Spleen (tissue), 11 donors: ENCODE measurements at regions not wholly inside any gene's neighbourhood (a gene's known extent, or its start where the extent isn't known, plus 50 kb on each side); places are given as distances from the start of the nearest gene placed in this dataset.

ENCODE experiments used
- DNase-seq: peaks from one replicate; pipeline ENCODE4 v3.0.0-alpha.2; 2020
- H3K27ac ChIP-seq, 8 donors: fragments of 200-600 bp; sonication (generic) in 7 of 8; 1 replicate in 4 of 8; 2 replicates in 4 of 8; pipeline versions ENCODE4 v1.5.0 to v1.8.0; 2016 to 2021; ENCODE audit warnings: inconsistent platforms in 4 of 8, mild to moderate bottlenecking in 4 of 8, moderate library complexity in 1 of 8
- H3K27me3 ChIP-seq, 7 donors: fragments of 200-600 bp; sonication (generic) in 6 of 7; replicated peaks in 1 of 7; 1 replicate in 4 of 7; 2 replicates in 3 of 7; pipeline versions ENCODE4 v1.5.0 to v1.8.0; 2016 to 2021; ENCODE audit warnings: inconsistent platforms in 3 of 7, mild to moderate bottlenecking in 1 of 7
- H3K36me3 ChIP-seq, 6 donors: fragments of 200-600 bp; sonication (generic) in 5 of 6; 1 replicate in 4 of 6; 2 replicates in 2 of 6; pipeline versions ENCODE4 v1.5.0 to v1.8.0; 2016 to 2021; ENCODE audit warnings: inconsistent platforms in 2 of 6
- H3K4me1 ChIP-seq, 6 donors: fragments of 200-600 bp; sonication (generic) in 5 of 6; 1 replicate in 3 of 6; 2 replicates in 3 of 6; pipeline versions ENCODE4 v1.5.0 to v1.8.0; 2016 to 2021; ENCODE audit warnings: inconsistent platforms in 3 of 6
- H3K4me3 ChIP-seq, 8 donors: fragments of 200-600 bp; sonication (generic) in 7 of 8; 1 replicate in 4 of 8; 2 replicates in 4 of 8; pipeline versions ENCODE4 v1.5.0 to v1.8.0; 2016 to 2021; ENCODE audit warnings: inconsistent platforms in 4 of 8, mild to moderate bottlenecking in 4 of 8, moderate library complexity in 2 of 8
- H3K9me3 ChIP-seq, 8 donors: fragments of 200-600 bp; sonication (generic) in 7 of 8; 1 replicate in 4 of 8; 2 replicates in 4 of 8; pipeline versions ENCODE4 v1.5.0 to v1.8.0; 2016 to 2021; ENCODE audit warnings: inconsistent platforms in 4 of 8
- POLR2A ChIP-seq, 3 donors: fragments of 450-650 bp; IDR thresholded peaks; one replicate each; pipeline ENCODE4 v1.5.1; 2017; ENCODE audit warnings: antibody characterized with exemption in 3 of 3, mild to moderate bottlenecking in 1 of 3
- POLR2AphosphoS5 ChIP-seq, 3 donors: sonication (generic); formaldehyde crosslinking; IDR thresholded peaks; one replicate each; pipeline ENCODE4 v1.5.1; 2017; ENCODE audit warnings: antibody characterized with exemption in 3 of 3
- WGBS, 5 donors: extraction: QIAGEN DNeasy Blood & Tissue Kit in 3 of 5; methylation state at CpG; one replicate each; pipeline versions ENCODE4 v1.1.5 to v1.1.7; 2013 to 2018; 5-methylcytosine and 5-hydroxymethylcytosine counted together
- intact Hi-C: fragments of 100-400 bp; cut with DNase I; formaldehyde crosslinking; loops from one replicate; pipeline ENCODE4 v1.15.0; 2023; ENCODE audit warnings: low total_unique reads
- TF ChIP-seq, protein P1 (sequence below), 11 experiments: fragments of 200-600 bp in 7 of 11; fragments of 450-650 bp in 4 of 11; sonication (generic) in 4 of 11; IDR thresholded peaks in 8 of 11; conservative IDR thresholded peaks in 3 of 11; 1 replicate in 7 of 11; 2 replicates in 4 of 11; pipeline versions ENCODE4 v1.4.0 to v1.8.0; 2016 to 2021; ENCODE audit warnings: antibody characterized with exemption in 11 of 11, inconsistent platforms in 4 of 11, mild to moderate bottlenecking in 1 of 11
- donor health status: healthy with polysubstance abuse.
- donor health status: DM: no; HTN: no; CAD: no; lungs with moderate emphysema.
- donor health status: DM: no; HTN: no; CAD: no.
- donor health status: Bipolar disorder and iron deficiency.
- donor health status: healthy.
- donor health status: DM: no; HTN: no; CAD: no.
- donor health status: DM: yes; HTN: yes; CAD: no.

DNA sequence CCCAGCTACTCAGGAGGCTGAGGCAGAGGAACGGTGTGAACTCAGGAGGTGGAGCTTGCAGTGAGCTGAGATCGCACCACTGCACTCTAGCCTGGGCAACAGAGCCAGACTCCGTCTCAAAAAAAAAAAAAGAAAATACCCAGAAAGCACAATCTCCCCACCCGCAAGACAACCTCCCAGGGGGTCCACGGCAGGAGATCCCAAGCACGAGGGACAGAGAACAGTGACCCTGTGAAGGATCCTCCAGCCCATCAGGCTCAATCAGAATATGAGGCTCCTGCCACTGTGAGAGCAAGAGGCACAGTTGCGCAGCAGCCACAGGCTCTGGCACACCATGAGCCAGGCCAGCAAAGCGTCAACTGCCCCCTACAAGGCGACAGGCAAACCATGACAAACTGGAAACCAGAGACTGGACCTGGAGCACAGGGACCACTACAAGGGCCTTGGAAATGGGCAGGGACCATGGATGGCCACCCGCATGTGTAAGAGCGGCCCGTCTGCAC lies 164.8 kb upstream of the GRK3 start:
- peak overlapping the region in 1 of 8 donors; percentile 6 for H3K27ac ChIP-seq
- TF ChIP-seq, protein P1, sequence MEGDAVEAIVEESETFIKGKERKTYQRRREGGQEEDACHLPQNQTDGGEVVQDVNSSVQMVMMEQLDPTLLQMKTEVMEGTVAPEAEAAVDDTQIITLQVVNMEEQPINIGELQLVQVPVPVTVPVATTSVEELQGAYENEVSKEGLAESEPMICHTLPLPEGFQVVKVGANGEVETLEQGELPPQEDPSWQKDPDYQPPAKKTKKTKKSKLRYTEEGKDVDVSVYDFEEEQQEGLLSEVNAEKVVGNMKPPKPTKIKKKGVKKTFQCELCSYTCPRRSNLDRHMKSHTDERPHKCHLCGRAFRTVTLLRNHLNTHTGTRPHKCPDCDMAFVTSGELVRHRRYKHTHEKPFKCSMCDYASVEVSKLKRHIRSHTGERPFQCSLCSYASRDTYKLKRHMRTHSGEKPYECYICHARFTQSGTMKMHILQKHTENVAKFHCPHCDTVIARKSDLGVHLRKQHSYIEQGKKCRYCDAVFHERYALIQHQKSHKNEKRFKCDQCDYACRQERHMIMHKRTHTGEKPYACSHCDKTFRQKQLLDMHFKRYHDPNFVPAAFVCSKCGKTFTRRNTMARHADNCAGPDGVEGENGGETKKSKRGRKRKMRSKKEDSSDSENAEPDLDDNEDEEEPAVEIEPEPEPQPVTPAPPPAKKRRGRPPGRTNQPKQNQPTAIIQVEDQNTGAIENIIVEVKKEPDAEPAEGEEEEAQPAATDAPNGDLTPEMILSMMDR (IDR thresholded peaks at IDR 0.05 in 8 of 11, conservative IDR thresholded peaks at IDR 0.05 in 3 of 11), result no peak
- TF ChIP-seq POLR2AphosphoS5 (IDR thresholded peaks at IDR 0.05), result no peak
- no peak for TF ChIP-seq POLR2A (IDR thresholded peaks at IDR 0.05)
- intact Hi-C loops, result no loop called here
- H3K4me3 ChIP-seq, result no peak overlapping the region
- DNase-seq, result peak; percentile 54
- H3K9me3 ChIP-seq, result no peaks in the 10 kb centered on the region
- peaks cover 35 to 95% (median 67%) of the 10 kb centered on the region in 6 donors for H3K4me1 ChIP-seq
- peaks cover 0 to 1% (median 0%) of the 10 kb centered on the region in 6 donors for H3K36me3 ChIP-seq
- WGBS, 5 donors, result 89 to 95% (median 93%) methylated on average over 12 of the region's 12 CpGs
- no peaks in the 10 kb centered on the region for H3K27me3 ChIP-seq

DNA sequence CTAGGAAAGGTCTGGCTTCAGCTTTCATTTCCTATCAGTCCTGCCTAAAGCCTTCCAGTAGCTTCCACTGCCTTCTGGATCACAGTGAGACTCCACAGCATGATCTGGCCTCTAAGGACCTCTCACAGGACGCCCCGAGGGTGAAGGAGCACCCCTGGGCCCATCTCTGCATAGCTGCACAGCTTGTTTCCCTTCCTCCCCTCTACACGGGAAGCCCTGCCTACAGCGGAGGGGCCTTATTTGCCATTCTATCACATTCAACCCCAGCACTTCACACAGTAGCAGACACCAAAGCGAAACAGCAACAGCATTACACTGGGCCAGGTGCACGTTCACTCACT lies 162.3 kb upstream of the GRK3 start:
- H3K27me3 ChIP-seq, result peaks cover 0 to under 1% (median 0%) of the 10 kb centered on the region in 7 donors
- H3K27ac ChIP-seq, result peak overlapping the region in 6 of 8 donors; percentile 54 to 91 (median 89)
- intact Hi-C loops, result no loop called here
- H3K4me1 ChIP-seq, result peaks cover 35 to 91% (median 77%) of the 10 kb centered on the region in 6 donors
- DNase-seq, result no peak
- TF ChIP-seq, protein P1 (IDR thresholded peaks at IDR 0.05 in 8 of 11, conservative IDR thresholded peaks at IDR 0.05 in 3 of 11), result no peak
- TF ChIP-seq POLR2AphosphoS5 (IDR thresholded peaks at IDR 0.05) (no peak), POLR2A (IDR thresholded peaks at IDR 0.05) (no peak)
- H3K36me3 ChIP-seq, result no peaks in the 10 kb centered on the region
- WGBS, 5 donors, result 54 to 65% (median 63%) methylated on average over 6 of the region's 6 CpGs
- H3K4me3 ChIP-seq, result peak overlapping the region in 1 of 8 donors; percentile 97
- no peaks in the 10 kb centered on the region for H3K9me3 ChIP-seq

DNA sequence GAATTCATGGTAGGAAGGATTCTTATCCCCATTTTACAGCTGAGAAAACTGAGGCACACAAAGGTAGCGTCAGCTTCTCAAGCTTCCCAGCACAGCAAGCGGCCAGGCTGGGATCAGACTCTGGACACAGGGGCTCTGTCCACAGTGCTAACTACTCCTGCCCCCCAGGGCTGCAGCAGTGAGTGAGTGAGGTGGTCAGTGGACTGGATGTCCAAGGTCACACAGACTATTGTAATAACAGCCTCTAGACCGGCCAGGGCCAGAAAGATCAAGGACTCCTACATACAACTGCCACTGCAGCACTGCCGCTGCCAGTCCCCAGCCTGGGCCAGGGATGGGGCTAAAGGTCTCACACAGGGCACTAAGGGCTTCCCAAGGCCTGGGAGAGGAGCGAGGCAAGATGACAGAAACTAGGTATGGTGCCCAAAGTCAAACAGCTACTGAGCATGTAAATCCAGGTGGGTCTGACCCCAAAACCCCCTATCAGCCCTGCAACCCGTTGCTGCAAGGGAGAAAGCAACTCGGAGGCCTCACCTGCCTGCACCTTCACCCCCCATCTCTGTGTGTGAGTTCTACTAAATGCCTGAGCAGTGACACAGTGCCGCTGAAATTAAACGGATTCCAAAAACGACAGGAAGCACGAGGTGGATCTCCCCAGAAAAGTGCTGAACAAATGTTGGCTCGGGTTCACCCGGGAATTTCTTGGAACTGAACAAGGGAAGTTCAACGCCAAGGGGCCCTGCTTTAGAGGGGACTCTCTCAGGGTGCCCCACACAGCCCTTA lies 161.8 kb upstream of the GRK3 start:
- Histone ChIP-seq H3K9me3 (no peaks in the 10 kb centered on the region), H3K4me1 (peaks cover 35 to 86% (median 73%) of the 10 kb centered on the region in 6 donors), H3K4me3 (peak overlapping the region in 6 of 8 donors; percentile 8 to 97 (median 94)), H3K27me3 (peaks cover 0 to 3% (median 0%) of the 10 kb centered on the region in 7 donors), H3K27ac (peak overlapping the region in 7 of 8 donors; percentile 54 to 91 (median 89)), H3K36me3 (no peaks in the 10 kb centered on the region)
- intact Hi-C loops, result no loop called here
- DNase-seq, result no peak
- no peak for TF ChIP-seq POLR2A (IDR thresholded peaks at IDR 0.05)
- TF ChIP-seq, protein P1 (IDR thresholded peaks at IDR 0.05 in 8 of 11, conservative IDR thresholded peaks at IDR 0.05 in 3 of 11), result no peak
- 34 to 45% (median 37%) methylated on average over 14 of the region's 14 CpGs for WGBS, 5 donors

DNA sequence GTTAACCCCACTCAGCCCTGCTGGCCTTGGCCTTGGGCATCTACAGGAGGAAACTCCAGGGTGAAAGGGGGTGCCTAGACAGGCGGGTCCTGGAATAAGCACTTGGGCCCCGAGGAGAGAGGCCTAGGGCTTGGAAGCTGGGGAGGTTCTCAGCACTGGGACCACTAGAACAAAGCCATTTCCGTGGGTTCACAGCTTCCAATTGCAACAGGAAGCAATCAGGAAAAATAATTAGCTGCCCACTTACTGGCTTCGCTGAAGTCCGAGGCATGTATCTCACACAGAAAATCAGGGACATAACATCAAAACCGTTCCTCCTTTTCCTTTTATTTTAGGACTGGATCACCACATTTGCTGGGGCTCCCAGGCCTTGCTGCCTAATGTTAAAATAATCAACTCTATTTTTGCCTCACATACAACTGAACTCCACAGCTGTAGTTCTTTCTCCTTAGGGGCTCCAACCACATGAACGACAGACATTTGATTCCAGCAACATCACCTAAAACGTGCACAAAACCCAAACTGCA lies 161.1 kb upstream of the GRK3 start:
- WGBS, 5 donors, result 20 to 32% (median 28%) methylated on average over 8 of the region's 8 CpGs
- intact Hi-C loops, result no loop called here
- TF ChIP-seq POLR2AphosphoS5 (IDR thresholded peaks at IDR 0.05), result no peak
- TF ChIP-seq, protein P1 (IDR thresholded peaks at IDR 0.05 in 8 of 11, conservative IDR thresholded peaks at IDR 0.05 in 3 of 11), result no peak
- TF ChIP-seq POLR2A (IDR thresholded peaks at IDR 0.05), result no peak
- H3K4me3 ChIP-seq, result peak overlapping the region in 7 of 8 donors; percentile 65 to 97 (median 92)
- H3K27ac ChIP-seq, result peak overlapping the region in 7 of 8 donors; percentile 54 to 91 (median 89)
- H3K9me3 ChIP-seq, result no peaks in the 10 kb centered on the region
- H3K27me3 ChIP-seq, result peaks cover 0 to 3% (median 0%) of the 10 kb centered on the region in 7 donors
- peaks cover 29 to 79% (median 68%) of the 10 kb centered on the region in 6 donors for H3K4me1 ChIP-seq
- H3K36me3 ChIP-seq, result no peaks in the 10 kb centered on the region
- DNase-seq, result no peak
